Activated CD4-positive, alpha-beta T cell treated with anti-CD3 and anti-CD28 coated beads for 48 hours (primary cell): ENCODE measurements at regions not wholly inside any gene's neighbourhood (a gene's known extent, or its start where the extent isn't known, plus 50 kb on each side); places are given as distances from the start of the nearest gene placed in this dataset.

Experiments used
- DNase-seq: peaks from one replicate; pipeline ENCODE4 v3.0.0-alpha.2; 2020

GRCh38 chr7:3238525-3239210, 62.4 kb upstream of the SDK1 start:
- no peak for DNase-seq

GRCh38 chr7:3239291-3239691, 61.8 kb upstream of the SDK1 start:
- no peak for DNase-seq

- DNase-seq: no peak
Observed at GRCh38 chr7:3240826-3241430, 60.1 kb upstream of the SDK1 start.

- no peak for DNase-seq
Observed at GRCh38 chr7:3241686-3242258, 59.3 kb upstream of the SDK1 start.

GRCh38 chr7:3242398-3242972, 58.6 kb upstream of the SDK1 start:
- no peak for DNase-seq

GRCh38 chr7:3243256-3243655, 57.8 kb upstream of the SDK1 start:
- DNase-seq: no peak

GRCh38 chr7:3243680-3244079, 57.4 kb upstream of the SDK1 start:
- no peak for DNase-seq

GRCh38 chr7:3244241-3244814, 56.7 kb upstream of the SDK1 start:
- DNase-seq: no peak

GRCh38 chr7:3245077-3245476, 56.0 kb upstream of the SDK1 start:
- DNase-seq: no peak

GRCh38 chr7:3245721-3246120, 55.3 kb upstream of the SDK1 start:
- DNase-seq: no peak

- DNase-seq: no peak
Observed at GRCh38 chr7:3246127-3246526, 54.9 kb upstream of the SDK1 start.

- DNase-seq: no peak
Observed at GRCh38 chr7:3246651-3247050, 54.4 kb upstream of the SDK1 start.

GRCh38 chr7:3250725-3251124, 50.3 kb upstream of the SDK1 start:
- DNase-seq: peak; percentile 6
